ENCODE measurements at regions not wholly inside any gene's neighbourhood (a gene's known extent, or its start where the extent isn't known, plus 50 kb on each side); places are given as distances from the start of the nearest gene placed in this dataset.
"Not testable (repeated sequence)": the region's sequence is repeated elsewhere in the genome, so short reads cannot be mapped to it uniquely, and the experiment has no call there.

GRCh38 chr21:20023193-20023592, 975.0 kb upstream of the NCAM2 start:
- DNase-seq: no peak

- no peak for DNase-seq
These were observed 973.5 kb upstream of the NCAM2 start for GRCh38 chr21:20024741-20025140.

GRCh38 chr21:20026543-20026942, 971.7 kb upstream of the NCAM2 start:
- no peak for DNase-seq

GRCh38 chr21:20030390-20030789, 967.8 kb upstream of the NCAM2 start:
- no peak for DNase-seq

- no peak for DNase-seq
These were observed 966.4 kb upstream of the NCAM2 start for GRCh38 chr21:20031807-20032206.

- no peak for DNase-seq
These were observed 957.4 kb upstream of the NCAM2 start for GRCh38 chr21:20040768-20041167.

- no peak for DNase-seq
These were observed 953.0 kb upstream of the NCAM2 start for GRCh38 chr21:20045197-20045596.

GRCh38 chr21:20048130-20048837, 949.9 kb upstream of the NCAM2 start:
- DNase-seq: not testable (repeated sequence)

GRCh38 chr21:20083336-20083735, 914.9 kb upstream of the NCAM2 start:
- DNase-seq: no peak

GRCh38 chr21:20083925-20084324, 914.3 kb upstream of the NCAM2 start:
- DNase-seq: no peak

- no peak for DNase-seq
These were observed 911.7 kb upstream of the NCAM2 start for GRCh38 chr21:20086508-20086907.

- DNase-seq: peak; percentile 58
These were observed 891.8 kb upstream of the NCAM2 start for GRCh38 chr21:20106368-20106767.

GRCh38 chr21:20108016-20108415, 890.2 kb upstream of the NCAM2 start:
- no peak for DNase-seq

- DNase-seq: no peak
These were observed 889.2 kb upstream of the NCAM2 start for GRCh38 chr21:20108976-20109540.

GRCh38 chr21:20110368-20110767, 887.8 kb upstream of the NCAM2 start:
- DNase-seq: no peak

GRCh38 chr21:20151741-20152140, 846.5 kb upstream of the NCAM2 start:
- DNase-seq: no peak

- no peak for DNase-seq
These were observed 835.0 kb upstream of the NCAM2 start for GRCh38 chr21:20163167-20163566.

- no peak for DNase-seq
These were observed 831.1 kb upstream of the NCAM2 start for GRCh38 chr21:20167059-20167458.

GRCh38 chr21:20169812-20170576, 828.2 kb upstream of the NCAM2 start:
- no peak for DNase-seq

GRCh38 chr21:20186186-20186585, 812.0 kb upstream of the NCAM2 start:
- DNase-seq: no peak

GRCh38 chr21:20187028-20187427, 811.2 kb upstream of the NCAM2 start:
- DNase-seq: no peak

- DNase-seq: not testable (repeated sequence)
These were observed 796.9 kb upstream of the NCAM2 start for GRCh38 chr21:20201323-20201722.

- DNase-seq: no peak
These were observed 790.9 kb upstream of the NCAM2 start for GRCh38 chr21:20207335-20207734.

- DNase-seq: no peak
These were observed 782.2 kb upstream of the NCAM2 start for GRCh38 chr21:20215959-20216358.
